IMR-90 (cell line): ENCODE measurements at regions not wholly inside any gene's neighbourhood (a gene's known extent, or its start where the extent isn't known, plus 50 kb on each side); places are given as distances from the start of the nearest gene placed in this dataset.

Experiments used
- ATAC-seq: fragments of 200-7000 bp; cut with Tn5 transposase; 2 replicates; pipeline ENCODE4 v1.9.1; 2020; ENCODE audit warnings: low read depth, mild to moderate bottlenecking, moderate library complexity
- BruUV-seq: library from RNA; stranded (reverse); fragments of 400-500 nt; replicated peaks from 2 replicates; lab custom pipeline; 2021; lab: Mats Ljungman, UMichigan
- CTCF ChIA-PET: fragments of 300-600 bp; formaldehyde crosslinking; extraction: SDS; loops from one replicate; lab custom pipeline; 2021; ENCODE audit warnings: antibody characterized with exemption; lab: Yijun Ruan, JAX
- POLR2A ChIA-PET: fragments of 300-600 bp; sonication (Branson Sonifier 250); formaldehyde crosslinking; loops from one replicate; lab custom pipeline; 2022; ENCODE audit warnings: antibody characterized with exemption; ENCODE audit not compliant: unreplicated experiment; lab: Charles Lee
- DNase-seq: peaks from one replicate; pipeline ENCODE4 v3.0.0; 2013
- H2AFZ ChIP-seq: replicated peaks from 2 replicates; pipeline ENCODE3; 2013; ENCODE audit warnings: low read length, mild to moderate bottlenecking; ENCODE audit not compliant: poor library complexity
- H2AK5ac ChIP-seq: 2 replicates; pipeline ENCODE4 v1.6.1; 2013; ENCODE audit warnings: low read depth, low read length, inconsistent platforms
- H2AK9ac ChIP-seq: replicated peaks from 2 replicates; pipeline ENCODE3; 2013; ENCODE audit warnings: mild to moderate bottlenecking, low read depth, low read length, moderate library complexity; ENCODE audit not compliant: poor library complexity
- H2BK120ac ChIP-seq: 2 replicates; pipeline ENCODE4 v1.6.1; 2013; ENCODE audit warnings: low read depth, low read length, inconsistent platforms
- H2BK15ac ChIP-seq: 3 replicates; pipeline ENCODE4 v1.6.1; 2013; ENCODE audit warnings: low read depth, low read length, inconsistent platforms
- H2BK20ac ChIP-seq: 2 replicates; pipeline ENCODE4 v1.6.1; 2013; ENCODE audit warnings: low read depth, mild to moderate bottlenecking, inconsistent platforms, low read length, moderate library complexity
- H2BK5ac ChIP-seq: 2 replicates; pipeline ENCODE4 v1.6.1; 2013; ENCODE audit warnings: mild to moderate bottlenecking, low read depth, low read length, inconsistent platforms; ENCODE audit not compliant: poor library complexity, severe bottlenecking
- H3K14ac ChIP-seq: replicated peaks from 2 replicates; pipeline ENCODE4 v1.6.1; 2013; ENCODE audit warnings: low read depth, low read length, inconsistent platforms
- H3K18ac ChIP-seq: 2 replicates; pipeline ENCODE4 v1.6.1; 2013; ENCODE audit warnings: low read depth, low read length, control low read depth
- H3K23ac ChIP-seq: 2 replicates; pipeline ENCODE4 v1.6.1; 2013; ENCODE audit warnings: low read depth, low read length, inconsistent platforms
- H3K27ac ChIP-seq: 2 replicates; pipeline ENCODE4 v1.5.1; 2013; ENCODE audit warnings: mild to moderate bottlenecking, control low read depth, low read length; ENCODE audit not compliant: insufficient read depth
- H3K27me3 ChIP-seq: 2 replicates; pipeline ENCODE4 v1.6.1; 2013; ENCODE audit warnings: low read length; ENCODE audit not compliant: control insufficient read depth, insufficient read depth
- H3K36me3 ChIP-seq: 2 replicates; pipeline ENCODE4 v1.6.1; 2013; ENCODE audit warnings: low read length, mixed read lengths; ENCODE audit not compliant: control insufficient read depth, insufficient read depth
- H3K4ac ChIP-seq: 2 replicates; pipeline ENCODE4 v1.6.1; 2013; ENCODE audit warnings: low read depth, low read length, inconsistent platforms
- H3K4me1 ChIP-seq: 2 replicates; pipeline ENCODE4 v1.6.1; 2013; ENCODE audit warnings: low read length, mixed read lengths; ENCODE audit not compliant: control insufficient read depth, insufficient read depth
- H3K4me2 ChIP-seq: 2 replicates; pipeline ENCODE4 v1.6.1; 2013; ENCODE audit warnings: low read depth, mild to moderate bottlenecking, control low read depth, low read length, moderate library complexity
- H3K4me3 ChIP-seq: 2 replicates; pipeline ENCODE4 v1.5.1; 2013; ENCODE audit warnings: low read depth, mild to moderate bottlenecking, control low read depth, low read length, moderate library complexity; ENCODE audit not compliant: insufficient read depth
- H3K56ac ChIP-seq: 2 replicates; pipeline ENCODE4 v1.6.1; 2013; ENCODE audit warnings: low read length, inconsistent platforms; ENCODE audit not compliant: insufficient read depth; ENCODE audit errors: extremely low read depth
- H3K79me1 ChIP-seq, 2 experiments: 2 replicates each; pipeline ENCODE4 v1.6.1; 2013; ENCODE audit warnings: low read length in 2 of 2, inconsistent platforms in 1 of 2, low read depth in 1 of 2
- H3K9ac ChIP-seq: 2 replicates; pipeline ENCODE4 v1.6.1; 2013; ENCODE audit warnings: low read depth, low read length, control low read depth
- H3K9me1 ChIP-seq: 2 replicates; pipeline ENCODE4 v1.6.1; 2013; ENCODE audit warnings: low read length, inconsistent platforms; ENCODE audit not compliant: insufficient read depth
- H3K9me3 ChIP-seq: 2 replicates; pipeline ENCODE4 v1.6.1; 2013; ENCODE audit warnings: low read length; ENCODE audit not compliant: control insufficient read depth, insufficient read depth
- H4K20me1 ChIP-seq: 2 replicates; pipeline ENCODE4 v1.6.1; 2013; ENCODE audit warnings: low read length, inconsistent platforms; ENCODE audit not compliant: insufficient read depth
- H4K5ac ChIP-seq: 2 replicates; pipeline ENCODE4 v1.6.1; 2013; ENCODE audit warnings: mild to moderate bottlenecking, low read depth, low read length, control low read depth
- H4K8ac ChIP-seq, 2 experiments: 2 replicates each; pipeline ENCODE4 v1.6.1; 2013; ENCODE audit warnings: low read depth in 2 of 2, low read length in 2 of 2, control low read depth in 1 of 2, inconsistent platforms in 1 of 2
- H4K91ac ChIP-seq: 2 replicates; pipeline ENCODE4 v1.6.1; 2013; ENCODE audit warnings: low read depth, low read length, inconsistent platforms; ENCODE audit not compliant: insufficient read depth
- CHD1 ChIP-seq: IDR thresholded peaks from 2 replicates; pipeline ENCODE4 v1.6.1; 2012; ENCODE audit warnings: low read depth, low read length, improper control_type of control experiment
- WGBS, 2 experiments: methylation state at CpG; one replicate each; pipeline versions ENCODE4 v1.1.5 to v1.1.7; 2013; ENCODE audit warnings: missing lambda C conversion rate in 2 of 2; ENCODE audit not compliant: insufficient read length in 1 of 2; ENCODE audit errors: extremely low coverage in 2 of 2; 5-methylcytosine and 5-hydroxymethylcytosine counted together
- dilution Hi-C: fragments of 300-500 bp; cut with HindIII; formaldehyde crosslinking; loops from one replicate; pipeline ENCODE4 v1.14.3; 2018; ENCODE audit warnings: low sequenced_read_pairs; ENCODE audit not compliant: unreplicated experiment
- in situ Hi-C: fragments of 300-500 bp; cut with MboI; formaldehyde crosslinking; loops from 3 replicates; pipeline ENCODE4 v1.14.3; 2019; ENCODE audit warnings: low sequenced_read_pairs, inconsistent platforms, mixed read lengths
- intact Hi-C: fragments of 100-400 bp; cut with micrococcal nuclease; formaldehyde crosslinking; loops from 2 replicates; pipeline ENCODE4 v1.10.0; 2022
- TF ChIP-seq, protein P1 (sequence below): fragments of 150-350 bp; IDR thresholded peaks from 2 replicates; pipeline ENCODE4 v1.6.1; 2017; ENCODE audit warnings: mild to moderate bottlenecking, antibody characterized with exemption, low read length, low read depth
- TF ChIP-seq, protein P2 (sequence below): conservative IDR thresholded peaks from 2 replicates; pipeline ENCODE4 v1.5.1; 2012; ENCODE audit warnings: mild to moderate bottlenecking, low read depth, low read length, improper control_type of control experiment
- TF ChIP-seq, protein P3 (sequence below): fragments of 150-350 bp; IDR thresholded peaks from 2 replicates; pipeline ENCODE4 v1.6.1; 2016; ENCODE audit warnings: low read depth, mild to moderate bottlenecking, low read length, moderate library complexity, borderline replicate concordance

DNA sequence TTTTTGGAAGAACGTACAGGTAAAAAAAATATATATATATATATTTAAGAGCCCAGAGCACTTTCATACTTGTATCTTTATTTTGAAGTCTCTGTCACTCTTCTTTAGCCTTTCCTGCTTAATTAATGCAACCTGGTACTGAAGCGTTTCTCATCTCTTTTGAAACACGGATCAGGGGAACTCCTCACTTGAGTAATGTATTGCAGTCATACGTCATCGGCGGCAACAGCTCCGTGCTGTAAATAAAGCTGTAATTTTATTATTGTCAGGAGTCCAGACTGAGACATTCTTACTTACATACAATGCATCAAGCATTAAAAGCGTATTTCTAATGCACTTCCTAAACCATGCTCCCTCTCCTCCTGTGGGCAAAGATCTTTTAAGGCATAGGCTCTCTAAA is 514.7 kb downstream of the SOX11 start:
- H4K20me1 ChIP-seq, result no peaks in the 10 kb centered on the region
- dilution Hi-C loops (no loop called here), in situ Hi-C loops (no loop called here), intact Hi-C loops (no loop called here)
- no peak overlapping the region for H4K91ac ChIP-seq
- no peak overlapping the region for H3K56ac ChIP-seq
- no peak overlapping the region for H2AFZ ChIP-seq
- no peak overlapping the region for H3K14ac ChIP-seq
- H2AK5ac ChIP-seq, result no peak overlapping the region
- no peaks in the 10 kb centered on the region for H3K9me3 ChIP-seq
- H3K27ac ChIP-seq, result no peak overlapping the region
- no peak overlapping the region for H3K4me3 ChIP-seq
- no TSS peak for BruUV-seq
- no peak overlapping the region for H2BK15ac ChIP-seq
- H3K79me1 ChIP-seq, result no peaks in the 10 kb centered on the region
- H2BK20ac ChIP-seq, result no peak overlapping the region
- no CpG with 5 or more reads among the region's 8 CpGs for WGBS, 2 experiments
- TF ChIP-seq, protein P1, sequence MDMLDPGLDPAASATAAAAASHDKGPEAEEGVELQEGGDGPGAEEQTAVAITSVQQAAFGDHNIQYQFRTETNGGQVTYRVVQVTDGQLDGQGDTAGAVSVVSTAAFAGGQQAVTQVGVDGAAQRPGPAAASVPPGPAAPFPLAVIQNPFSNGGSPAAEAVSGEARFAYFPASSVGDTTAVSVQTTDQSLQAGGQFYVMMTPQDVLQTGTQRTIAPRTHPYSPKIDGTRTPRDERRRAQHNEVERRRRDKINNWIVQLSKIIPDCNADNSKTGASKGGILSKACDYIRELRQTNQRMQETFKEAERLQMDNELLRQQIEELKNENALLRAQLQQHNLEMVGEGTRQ, result no peak
- TF ChIP-seq CHD1, result no peak
- TF ChIP-seq, protein P2, sequence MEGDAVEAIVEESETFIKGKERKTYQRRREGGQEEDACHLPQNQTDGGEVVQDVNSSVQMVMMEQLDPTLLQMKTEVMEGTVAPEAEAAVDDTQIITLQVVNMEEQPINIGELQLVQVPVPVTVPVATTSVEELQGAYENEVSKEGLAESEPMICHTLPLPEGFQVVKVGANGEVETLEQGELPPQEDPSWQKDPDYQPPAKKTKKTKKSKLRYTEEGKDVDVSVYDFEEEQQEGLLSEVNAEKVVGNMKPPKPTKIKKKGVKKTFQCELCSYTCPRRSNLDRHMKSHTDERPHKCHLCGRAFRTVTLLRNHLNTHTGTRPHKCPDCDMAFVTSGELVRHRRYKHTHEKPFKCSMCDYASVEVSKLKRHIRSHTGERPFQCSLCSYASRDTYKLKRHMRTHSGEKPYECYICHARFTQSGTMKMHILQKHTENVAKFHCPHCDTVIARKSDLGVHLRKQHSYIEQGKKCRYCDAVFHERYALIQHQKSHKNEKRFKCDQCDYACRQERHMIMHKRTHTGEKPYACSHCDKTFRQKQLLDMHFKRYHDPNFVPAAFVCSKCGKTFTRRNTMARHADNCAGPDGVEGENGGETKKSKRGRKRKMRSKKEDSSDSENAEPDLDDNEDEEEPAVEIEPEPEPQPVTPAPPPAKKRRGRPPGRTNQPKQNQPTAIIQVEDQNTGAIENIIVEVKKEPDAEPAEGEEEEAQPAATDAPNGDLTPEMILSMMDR, result no peak
- TF ChIP-seq, protein P3, sequence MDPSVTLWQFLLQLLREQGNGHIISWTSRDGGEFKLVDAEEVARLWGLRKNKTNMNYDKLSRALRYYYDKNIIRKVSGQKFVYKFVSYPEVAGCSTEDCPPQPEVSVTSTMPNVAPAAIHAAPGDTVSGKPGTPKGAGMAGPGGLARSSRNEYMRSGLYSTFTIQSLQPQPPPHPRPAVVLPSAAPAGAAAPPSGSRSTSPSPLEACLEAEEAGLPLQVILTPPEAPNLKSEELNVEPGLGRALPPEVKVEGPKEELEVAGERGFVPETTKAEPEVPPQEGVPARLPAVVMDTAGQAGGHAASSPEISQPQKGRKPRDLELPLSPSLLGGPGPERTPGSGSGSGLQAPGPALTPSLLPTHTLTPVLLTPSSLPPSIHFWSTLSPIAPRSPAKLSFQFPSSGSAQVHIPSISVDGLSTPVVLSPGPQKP, result no peak
- no peak overlapping the region for H3K4me2 ChIP-seq
- no peaks in the 10 kb centered on the region for H3K9me1 ChIP-seq
- DNase-seq (no peak), ATAC-seq (no peak)
- H4K5ac ChIP-seq, result no peak overlapping the region
- H3K4ac ChIP-seq, result no peak overlapping the region
- H2AK9ac ChIP-seq, result no peak overlapping the region
- no peaks in the 10 kb centered on the region for H3K27me3 ChIP-seq
- CTCF ChIA-PET, result no interaction called here
- no peak overlapping the region for H2BK5ac ChIP-seq
- no peak overlapping the region for H2BK120ac ChIP-seq
- H3K36me3 ChIP-seq, result no peaks in the 10 kb centered on the region
- POLR2A ChIA-PET, result no interaction called here
- no peak overlapping the region for H3K23ac ChIP-seq
- H4K8ac ChIP-seq, result no peak overlapping the region
- H3K9ac ChIP-seq, result no peak overlapping the region
- no peaks in the 10 kb centered on the region for H3K4me1 ChIP-seq
- no peak overlapping the region for H3K18ac ChIP-seq
